Activated T-cell treated with anti-CD3 and anti-CD28 coated beads, Interleukin-2, amount 50 U/mL, for 24 hours (primary cell): ENCODE measurements at regions not wholly inside any gene's neighbourhood (a gene's known extent, or its start where the extent isn't known, plus 50 kb on each side); places are given as distances from the start of the nearest gene placed in this dataset.

Source experiments
- DNase-seq: peaks from one replicate; pipeline ENCODE4 v3.0.0-alpha.2; 2020
- H3K27ac Mint-ChIP-seq: 2 replicates; pipeline ENCODE4 v1.8.0; 2020; ENCODE audit warnings: mild to moderate bottlenecking, mixed read lengths
- H3K27me3 Mint-ChIP-seq: 2 replicates; pipeline ENCODE4 v1.8.0; 2020; ENCODE audit warnings: mixed read lengths
- H3K36me3 Mint-ChIP-seq: 2 replicates; pipeline ENCODE4 v1.8.0; 2020; ENCODE audit warnings: low read depth, mixed read lengths
- H3K4me1 Mint-ChIP-seq: 2 replicates; pipeline ENCODE4 v1.8.0; 2020; ENCODE audit warnings: low read depth, mixed read lengths
- H3K4me3 Mint-ChIP-seq: 2 replicates; pipeline ENCODE4 v1.8.0; 2020; ENCODE audit warnings: mild to moderate bottlenecking, moderate library complexity, mixed read lengths
- H3K9me3 Mint-ChIP-seq: 2 replicates; pipeline ENCODE4 v1.8.0; 2020; ENCODE audit warnings: mixed read lengths

DNA sequence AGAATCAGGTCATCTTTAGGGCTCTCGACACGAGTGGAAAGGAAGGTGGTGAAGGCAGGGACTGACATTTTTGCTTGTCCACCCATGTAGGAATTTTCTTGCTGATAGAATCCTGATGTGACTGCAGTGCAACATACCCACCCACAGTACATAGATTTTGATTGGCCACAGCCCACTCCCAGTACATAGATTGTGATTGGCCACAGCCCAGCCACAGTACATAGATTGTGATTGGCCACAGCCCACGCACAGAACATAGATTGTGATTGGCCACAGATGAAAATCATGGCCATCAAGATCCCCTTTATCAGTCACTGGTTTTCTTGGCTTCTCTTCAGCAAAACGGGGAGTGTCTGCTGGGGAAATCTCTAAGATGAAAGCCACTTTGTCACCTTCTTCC is 1041.5 kb downstream of the AACS start:
- DNase-seq, result no peak
- Mint-ChIP-seq H3K9me3 (peaks cover 3% of the 10 kb centered on the region), H3K36me3 (no peaks in the 10 kb centered on the region), H3K4me3 (no peak overlapping the region), H3K4me1 (no peaks in the 10 kb centered on the region), H3K27ac (no peak overlapping the region), H3K27me3 (no peaks in the 10 kb centered on the region)

DNA sequence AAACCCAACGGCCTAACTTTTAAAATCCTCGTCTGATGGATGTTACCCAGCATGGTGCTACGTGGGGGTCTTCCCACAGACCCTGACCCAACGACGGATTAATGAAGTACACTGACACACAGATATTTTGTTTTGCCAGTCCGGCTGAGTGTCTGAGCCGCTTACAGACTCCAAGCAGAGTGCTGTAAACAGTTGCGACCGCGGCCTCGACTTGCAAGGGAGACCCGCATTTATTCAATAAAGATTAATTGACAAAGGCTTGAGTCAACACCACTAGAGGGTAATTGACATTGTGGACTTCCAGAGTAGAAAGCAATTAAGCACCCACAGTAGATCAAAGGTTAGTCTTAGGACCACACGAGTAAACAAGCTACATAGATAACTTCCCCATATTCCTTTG is 1042.4 kb downstream of the AACS start:
- Mint-ChIP-seq H3K4me1 (no peaks in the 10 kb centered on the region), H3K36me3 (no peaks in the 10 kb centered on the region), H3K27me3 (no peaks in the 10 kb centered on the region), H3K27ac (no peak overlapping the region), H3K9me3 (peaks cover 3% of the 10 kb centered on the region), H3K4me3 (no peak overlapping the region)
- DNase-seq, result no peak

DNA sequence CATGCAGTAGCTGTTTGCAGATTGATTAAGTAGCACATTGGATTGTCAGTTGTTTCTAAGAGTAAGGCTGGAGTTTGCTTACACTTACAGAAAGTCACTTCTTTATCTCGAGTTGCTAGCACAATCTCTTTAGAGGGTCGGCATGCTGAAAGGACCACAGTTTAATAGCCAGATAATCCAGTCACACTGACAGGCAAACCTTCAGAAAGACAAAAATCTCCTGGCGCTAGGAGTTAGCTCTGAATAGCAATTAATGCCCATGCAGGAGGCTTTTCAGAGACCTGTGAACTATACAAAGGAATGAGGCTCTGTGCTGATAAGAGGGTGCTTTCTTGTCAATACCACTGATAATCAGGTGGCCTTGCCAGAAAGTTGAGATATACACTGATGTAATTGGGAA is 1043.0 kb downstream of the AACS start:
- DNase-seq, result no peak
- no peaks in the 10 kb centered on the region for H3K4me1 Mint-ChIP-seq
- no peak overlapping the region for H3K27ac Mint-ChIP-seq
- H3K27me3 Mint-ChIP-seq, result no peaks in the 10 kb centered on the region
- no peaks in the 10 kb centered on the region for H3K36me3 Mint-ChIP-seq
- peaks cover 3% of the 10 kb centered on the region for H3K9me3 Mint-ChIP-seq
- no peak overlapping the region for H3K4me3 Mint-ChIP-seq

DNA sequence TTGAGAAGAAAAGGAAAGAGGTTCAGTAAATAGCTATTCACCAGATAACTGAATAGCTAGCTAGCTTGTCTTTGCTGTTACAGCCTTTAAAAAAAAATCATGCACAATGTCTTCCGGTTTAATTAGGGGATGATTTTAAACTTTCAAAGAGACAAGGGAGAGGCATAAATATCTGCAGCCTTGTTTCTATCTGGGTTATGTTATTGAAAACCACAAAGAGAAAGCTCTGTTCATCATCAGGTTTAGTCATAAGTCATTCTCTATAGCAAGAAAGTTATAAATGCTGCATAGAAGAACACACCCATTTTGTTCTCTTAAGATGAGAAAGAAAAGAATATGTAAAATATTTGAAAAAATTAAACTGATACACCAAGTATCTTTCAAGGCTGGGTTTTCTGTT is 1046.9 kb downstream of the AACS start:
- Mint-ChIP-seq H3K4me3 (no peak overlapping the region), H3K27ac (no peak overlapping the region), H3K4me1 (no peaks in the 10 kb centered on the region), H3K36me3 (no peaks in the 10 kb centered on the region), H3K27me3 (no peaks in the 10 kb centered on the region), H3K9me3 (no peaks in the 10 kb centered on the region)
- DNase-seq, result no peak

DNA sequence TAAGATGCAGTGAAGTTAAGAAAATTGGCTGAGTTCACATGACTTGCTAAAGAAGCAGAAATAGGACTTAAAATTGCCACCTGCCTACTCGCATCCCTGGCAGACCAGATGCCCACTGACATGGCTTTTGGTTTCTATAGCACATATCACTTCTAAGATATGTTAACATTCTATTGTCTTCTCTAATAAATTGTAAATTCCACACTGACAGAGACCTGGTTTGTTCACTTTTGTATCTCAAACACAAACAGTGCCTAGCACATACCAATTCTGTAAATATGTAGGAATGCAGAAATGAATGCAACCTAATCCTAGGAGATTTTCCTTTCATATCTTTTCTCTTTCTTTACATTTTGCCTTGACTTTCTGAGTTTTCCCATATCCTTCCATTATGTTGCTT is 1047.6 kb downstream of the AACS start:
- no peak for DNase-seq
- Mint-ChIP-seq H3K27me3 (no peaks in the 10 kb centered on the region), H3K9me3 (no peaks in the 10 kb centered on the region), H3K36me3 (no peaks in the 10 kb centered on the region), H3K4me3 (no peak overlapping the region), H3K4me1 (no peaks in the 10 kb centered on the region), H3K27ac (no peak overlapping the region)

DNA sequence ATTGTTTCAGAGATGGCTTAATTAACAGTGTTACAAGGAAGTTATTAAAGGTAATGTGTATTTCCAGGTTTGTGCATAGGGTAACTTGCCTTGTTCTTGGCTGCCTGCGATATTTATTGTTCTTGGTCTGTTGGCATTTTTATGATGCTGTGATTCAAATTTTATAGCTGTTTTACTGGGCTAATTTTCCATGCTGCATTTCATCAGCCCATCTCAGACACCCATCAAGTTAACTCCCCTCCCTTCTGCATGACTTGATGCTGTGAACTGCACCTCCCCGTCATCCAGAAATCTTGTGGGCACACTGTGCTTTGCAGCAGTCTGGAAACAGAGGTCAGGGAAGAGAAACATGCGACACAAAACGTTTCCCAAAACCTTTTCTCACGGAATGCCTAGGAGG is 1049.2 kb downstream of the AACS start:
- no peak overlapping the region for H3K27ac Mint-ChIP-seq
- H3K27me3 Mint-ChIP-seq, result no peaks in the 10 kb centered on the region
- H3K4me1 Mint-ChIP-seq, result no peaks in the 10 kb centered on the region
- H3K9me3 Mint-ChIP-seq, result no peaks in the 10 kb centered on the region
- no peaks in the 10 kb centered on the region for H3K36me3 Mint-ChIP-seq
- no peak for DNase-seq
- H3K4me3 Mint-ChIP-seq, result no peak overlapping the region

DNA sequence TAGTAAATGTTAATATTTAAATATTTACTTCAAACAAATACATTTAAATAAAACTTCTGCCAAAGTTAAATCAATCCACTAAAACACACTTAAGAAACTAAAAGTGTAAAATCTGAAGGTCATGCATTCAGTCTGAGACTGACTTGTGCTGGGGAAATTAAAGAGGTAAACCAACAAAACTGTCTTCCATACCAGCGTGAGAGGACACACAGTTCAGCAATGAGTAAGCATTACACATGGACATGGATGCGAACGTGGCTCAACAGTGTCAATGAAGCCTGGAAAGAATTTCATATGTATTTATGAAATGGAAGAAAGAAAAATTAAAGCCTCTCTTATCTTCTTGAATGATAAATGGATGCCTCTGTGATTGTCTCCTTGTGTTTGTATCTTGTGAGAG is 1052.3 kb downstream of the AACS start:
- Mint-ChIP-seq H3K4me1 (no peaks in the 10 kb centered on the region), H3K27me3 (no peaks in the 10 kb centered on the region), H3K27ac (no peak overlapping the region), H3K36me3 (no peaks in the 10 kb centered on the region), H3K4me3 (no peak overlapping the region), H3K9me3 (no peaks in the 10 kb centered on the region)
- DNase-seq, result no peak

DNA sequence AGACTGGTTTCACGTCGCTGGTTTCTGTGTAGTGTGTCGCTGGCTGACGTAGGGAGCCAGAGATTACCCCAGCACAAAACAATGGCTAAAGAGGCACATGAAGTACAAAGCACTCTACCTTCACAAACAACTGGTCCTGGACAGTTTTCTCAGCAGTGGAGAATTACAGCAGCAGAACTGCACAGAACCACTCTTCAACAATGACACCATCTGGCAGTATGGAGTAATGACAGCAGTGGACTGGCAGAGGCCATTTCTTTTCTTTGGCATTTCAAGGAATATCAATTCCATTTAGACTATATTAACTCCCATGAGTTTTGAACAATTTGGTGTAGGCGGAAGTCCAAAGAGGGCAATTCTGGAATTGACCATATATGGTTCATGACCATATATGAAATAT is 1074.1 kb downstream of the AACS start:
- H3K4me3 Mint-ChIP-seq, result no peak overlapping the region
- no peaks in the 10 kb centered on the region for H3K4me1 Mint-ChIP-seq
- H3K27ac Mint-ChIP-seq, result no peak overlapping the region
- no peaks in the 10 kb centered on the region for H3K36me3 Mint-ChIP-seq
- peaks cover 40% of the 10 kb centered on the region for H3K9me3 Mint-ChIP-seq
- no peaks in the 10 kb centered on the region for H3K27me3 Mint-ChIP-seq
- no peak for DNase-seq

DNA sequence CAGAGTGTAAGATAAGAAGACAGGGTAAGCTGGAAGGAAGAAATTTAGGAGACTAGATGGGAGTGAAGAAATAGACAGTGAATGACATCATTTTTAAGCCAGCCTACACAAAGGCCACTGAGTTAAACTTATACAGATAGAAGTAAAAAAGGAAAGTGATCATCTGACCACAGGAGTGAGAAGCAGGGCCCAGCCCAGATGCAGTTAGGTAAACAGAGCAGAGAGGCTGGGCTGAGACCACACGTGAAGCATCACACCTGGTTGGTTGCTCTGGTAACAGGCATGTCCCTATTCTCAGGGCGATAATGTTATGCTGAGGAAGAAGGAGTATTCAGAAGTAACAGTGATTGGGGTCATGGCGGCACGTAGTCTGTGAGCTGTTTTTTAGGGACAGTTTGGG is 1079.4 kb downstream of the AACS start:
- Mint-ChIP-seq H3K9me3 (peaks cover 7% of the 10 kb centered on the region), H3K4me3 (no peak overlapping the region)

DNA sequence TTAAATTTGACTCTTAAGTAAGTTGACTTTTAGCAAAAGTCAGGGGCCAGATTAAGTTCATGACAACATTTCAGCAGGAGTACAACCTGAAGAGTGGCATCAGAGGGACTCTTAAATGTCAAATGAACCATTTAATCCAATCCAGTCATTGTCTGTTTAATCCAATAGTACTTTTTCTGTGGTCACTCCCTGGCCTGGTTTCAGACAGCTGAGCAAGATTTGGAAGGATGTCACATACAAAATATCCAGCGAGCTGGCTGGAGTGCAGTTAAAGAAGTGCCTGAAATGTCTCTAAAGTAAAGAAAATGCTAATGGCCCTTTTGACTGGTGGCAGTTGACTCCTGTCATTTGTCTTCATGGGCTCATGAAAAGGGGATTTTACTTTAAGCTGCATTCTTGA is 1082.1 kb downstream of the AACS start:
- Mint-ChIP-seq H3K36me3 (no peaks in the 10 kb centered on the region), H3K27ac (no peak overlapping the region), H3K4me1 (no peaks in the 10 kb centered on the region), H3K27me3 (no peaks in the 10 kb centered on the region), H3K4me3 (no peak overlapping the region), H3K9me3 (peaks cover 6% of the 10 kb centered on the region)
- no peak for DNase-seq

More for the DNA sequence above, 1079.4 kb downstream of the AACS start:
- no peak overlapping the region for H3K27ac Mint-ChIP-seq
- DNase-seq, result no peak
- H3K4me1 Mint-ChIP-seq, result no peaks in the 10 kb centered on the region
- no peaks in the 10 kb centered on the region for H3K27me3 Mint-ChIP-seq
- H3K36me3 Mint-ChIP-seq, result no peaks in the 10 kb centered on the region

DNA sequence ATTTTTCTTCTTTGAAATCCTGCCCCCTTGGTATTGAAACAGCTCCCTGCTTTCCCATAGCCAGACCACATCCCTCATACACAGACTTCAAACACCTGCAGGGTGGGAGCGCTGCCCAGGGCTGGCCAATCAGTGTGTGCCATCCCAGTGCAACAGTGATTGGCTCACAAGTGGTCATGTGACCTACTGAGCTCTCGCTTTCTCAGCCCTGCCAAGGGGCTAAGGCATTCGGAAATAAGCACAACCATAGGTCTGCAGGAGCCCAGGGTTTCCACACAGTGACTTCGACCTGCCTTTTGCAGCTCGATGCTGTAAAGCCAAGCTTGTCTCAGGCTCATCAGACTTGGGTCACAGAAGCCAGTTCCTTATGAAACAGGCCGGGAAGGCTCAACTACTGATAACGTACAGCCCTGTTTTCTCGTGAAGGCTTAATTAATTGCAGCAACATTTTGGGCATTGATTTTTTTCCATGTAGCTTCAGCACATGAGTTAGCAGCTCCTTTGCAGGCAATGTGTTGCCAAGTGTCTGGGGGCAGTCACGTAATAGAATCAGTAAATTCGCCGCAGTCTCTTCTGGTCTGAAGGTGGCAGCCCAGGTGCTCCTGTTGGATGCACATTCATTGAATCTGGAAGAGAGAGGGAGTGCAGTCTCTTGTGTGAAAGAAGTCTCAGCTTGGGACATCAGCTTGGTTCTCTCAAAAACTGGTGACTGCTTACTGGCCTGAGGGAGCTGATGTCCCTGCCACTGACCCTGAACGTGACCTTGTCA is 1091.8 kb downstream of the AACS start:
- DNase-seq, result no peak
- H3K27ac Mint-ChIP-seq, result no peak overlapping the region
- no peaks in the 10 kb centered on the region for H3K36me3 Mint-ChIP-seq
- no peaks in the 10 kb centered on the region for H3K4me1 Mint-ChIP-seq
- H3K27me3 Mint-ChIP-seq, result no peaks in the 10 kb centered on the region
- no peak overlapping the region for H3K4me3 Mint-ChIP-seq
- H3K9me3 Mint-ChIP-seq, result peaks cover 2% of the 10 kb centered on the region

DNA sequence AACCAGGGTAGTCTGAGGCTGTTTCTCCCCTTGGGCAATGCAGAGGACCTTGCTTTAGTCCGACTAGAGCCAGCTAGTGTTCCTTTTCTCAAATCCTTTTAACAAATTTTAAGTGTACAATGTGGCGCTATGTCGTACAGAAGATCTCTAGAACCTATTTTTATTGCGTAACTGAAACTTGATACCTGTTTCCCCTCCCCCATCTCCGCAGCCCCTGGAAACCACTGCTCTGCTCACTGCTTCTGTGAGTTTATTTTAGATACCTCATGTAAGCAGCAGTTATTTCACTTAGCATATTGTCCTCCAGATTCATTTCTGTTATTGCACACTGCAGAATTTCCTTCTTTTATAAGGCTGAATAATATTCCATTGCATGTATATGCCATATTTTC is 1092.3 kb downstream of the AACS start:
- Mint-ChIP-seq H3K36me3 (no peaks in the 10 kb centered on the region), H3K4me1 (no peaks in the 10 kb centered on the region), H3K27ac (no peak overlapping the region), H3K9me3 (peaks cover 7% of the 10 kb centered on the region), H3K27me3 (no peaks in the 10 kb centered on the region), H3K4me3 (no peak overlapping the region)
- no peak for DNase-seq

DNA sequence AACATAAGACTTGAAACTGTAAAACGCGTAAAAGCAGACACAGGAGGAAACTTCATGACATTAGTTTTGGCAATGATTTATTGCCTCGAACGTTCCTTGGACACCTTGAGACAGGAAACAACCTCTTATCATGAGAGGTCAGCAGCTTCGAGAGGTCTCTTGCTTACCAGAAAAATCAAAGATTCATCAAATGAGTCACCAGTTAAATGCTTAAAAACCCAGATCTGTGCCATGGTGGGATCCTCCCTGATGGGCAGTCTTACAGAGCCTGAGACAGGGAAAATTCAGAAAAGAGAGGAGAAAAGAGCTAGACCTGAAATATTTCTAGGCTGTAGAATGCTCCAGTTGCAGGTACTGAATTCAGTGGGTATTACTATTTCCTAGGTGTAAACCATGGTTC is 1093.9 kb downstream of the AACS start:
- Mint-ChIP-seq H3K9me3 (peaks cover 7% of the 10 kb centered on the region), H3K27ac (no peak overlapping the region), H3K36me3 (no peaks in the 10 kb centered on the region), H3K4me3 (no peak overlapping the region), H3K27me3 (no peaks in the 10 kb centered on the region), H3K4me1 (no peaks in the 10 kb centered on the region)
- DNase-seq, result no peak

DNA sequence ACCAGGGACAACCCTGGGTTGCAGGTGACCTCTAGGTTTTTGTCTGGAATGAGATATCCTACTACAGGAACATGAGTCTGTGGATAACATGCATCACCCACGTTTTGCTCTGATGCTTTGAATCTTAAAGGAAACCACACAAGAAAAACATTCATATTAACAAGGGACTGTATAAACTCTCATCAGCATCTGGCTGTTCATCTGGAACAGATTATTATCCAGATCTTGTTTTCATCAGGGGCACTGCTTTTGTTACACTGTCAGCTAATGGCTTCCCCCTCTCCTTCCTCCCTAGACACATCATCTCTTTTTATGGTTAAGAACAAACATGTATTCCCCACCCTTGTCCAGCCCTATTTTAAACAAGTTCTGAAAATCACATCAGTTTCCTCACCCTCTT is 1095.7 kb downstream of the AACS start:
- Mint-ChIP-seq H3K27me3 (no peaks in the 10 kb centered on the region), H3K27ac (no peak overlapping the region), H3K4me3 (no peak overlapping the region), H3K36me3 (no peaks in the 10 kb centered on the region), H3K4me1 (no peaks in the 10 kb centered on the region), H3K9me3 (peaks cover 10% of the 10 kb centered on the region)
- DNase-seq, result no peak

DNA sequence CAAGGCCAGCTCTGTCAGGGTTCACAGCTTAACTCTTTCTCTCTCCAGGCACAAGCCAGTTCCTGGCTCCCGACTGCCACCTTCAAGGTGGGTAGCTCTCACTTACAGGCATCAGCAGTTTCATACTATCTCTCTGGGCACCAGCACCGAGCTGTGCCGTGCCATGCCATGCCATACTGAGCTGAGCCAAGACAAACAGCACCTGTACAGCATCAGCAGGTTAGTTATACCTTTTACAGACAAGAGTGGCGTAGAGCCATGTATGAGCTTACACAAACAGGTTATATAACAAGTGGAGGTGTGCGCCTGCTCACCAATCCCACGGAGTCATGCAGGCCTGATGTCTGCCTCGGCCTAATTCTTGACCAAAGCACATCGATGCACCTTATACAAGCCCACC is 1098.7 kb downstream of the AACS start:
- peaks cover 10% of the 10 kb centered on the region for H3K9me3 Mint-ChIP-seq
- DNase-seq, result no peak
- H3K27me3 Mint-ChIP-seq, result no peaks in the 10 kb centered on the region
- no peak overlapping the region for H3K27ac Mint-ChIP-seq
- no peaks in the 10 kb centered on the region for H3K4me1 Mint-ChIP-seq
- no peak overlapping the region for H3K4me3 Mint-ChIP-seq
- H3K36me3 Mint-ChIP-seq, result no peaks in the 10 kb centered on the region
